Gastroesophageal sphincter (tissue), 4 donors: ENCODE measurements at regions not wholly inside any gene's neighbourhood (a gene's known extent, or its start where the extent isn't known, plus 50 kb on each side); places are given as distances from the start of the nearest gene placed in this dataset.

ENCODE experiments used
- ATAC-seq: fragments of 150-250 bp; one replicate; pipeline ENCODE4 v1.9.1; 2016; ENCODE audit warnings: mild to moderate bottlenecking, moderate library complexity
- H3K27ac ChIP-seq, 4 donors: fragments of 200-600 bp; sonication (generic) in 3 of 4; 1 replicate in 3 of 4; 2 replicates in 1 of 4; pipeline ENCODE4 v1.5.1; 2016 to 2019
- H3K27me3 ChIP-seq: fragments of 200-600 bp; sonication (generic); one replicate; pipeline ENCODE4 v1.5.1; 2019
- H3K36me3 ChIP-seq, 2 donors: fragments of 200-600 bp; sonication (generic); one replicate each; pipeline ENCODE4 v1.5.1; 2019; ENCODE audit warnings: control low read depth in 1 of 2
- H3K4me1 ChIP-seq, 3 donors: fragments of 200-600 bp; sonication (generic); 1 replicate in 2 of 3; 2 replicates in 1 of 3; pipeline ENCODE4 v1.5.1; 2016 to 2019; ENCODE audit warnings: control low read depth in 2 of 3
- H3K4me3 ChIP-seq, 2 donors: fragments of 200-600 bp; sonication (generic); one replicate each; pipeline ENCODE4 v1.5.1; 2019; ENCODE audit warnings: mild to moderate bottlenecking in 1 of 2, moderate library complexity in 1 of 2
- H3K9me3 ChIP-seq, 3 donors: fragments of 200-600 bp; sonication (generic); one replicate each; pipeline ENCODE4 v1.5.1; 2017 to 2019; ENCODE audit warnings: control low read depth in 2 of 3
- EP300 ChIP-seq: sonication (generic); formaldehyde crosslinking; IDR thresholded peaks from one replicate; pipeline ENCODE4 v1.6.1; 2017; ENCODE audit warnings: antibody characterized with exemption, mild to moderate bottlenecking
- POLR2A ChIP-seq, 2 donors: fragments of 450-650 bp; IDR thresholded peaks; one replicate each; pipeline ENCODE4 v1.6.1; 2017; ENCODE audit warnings: antibody characterized with exemption in 2 of 2, mild to moderate bottlenecking in 2 of 2, moderate library complexity in 1 of 2
- POLR2AphosphoS5 ChIP-seq: sonication (generic); formaldehyde crosslinking; IDR thresholded peaks from one replicate; pipeline ENCODE4 v1.6.1; 2017; ENCODE audit warnings: antibody characterized with exemption
- WGBS, 2 donors: methylation state at CpG; one replicate each; pipeline ENCODE4 v1.1.5; 2018; ENCODE audit warnings: low coverage in 1 of 2; 5-methylcytosine and 5-hydroxymethylcytosine counted together
- TF ChIP-seq, protein P1 (sequence below), 4 experiments: fragments of 200-600 bp in 2 of 4; fragments of 450-650 bp in 2 of 4; sonication (generic) in 1 of 4; IDR thresholded peaks; one replicate each; pipeline ENCODE4 v1.5.1; 2017 to 2019; ENCODE audit warnings: antibody characterized with exemption in 4 of 4, mild to moderate bottlenecking in 2 of 4, moderate library complexity in 2 of 4

DNA sequence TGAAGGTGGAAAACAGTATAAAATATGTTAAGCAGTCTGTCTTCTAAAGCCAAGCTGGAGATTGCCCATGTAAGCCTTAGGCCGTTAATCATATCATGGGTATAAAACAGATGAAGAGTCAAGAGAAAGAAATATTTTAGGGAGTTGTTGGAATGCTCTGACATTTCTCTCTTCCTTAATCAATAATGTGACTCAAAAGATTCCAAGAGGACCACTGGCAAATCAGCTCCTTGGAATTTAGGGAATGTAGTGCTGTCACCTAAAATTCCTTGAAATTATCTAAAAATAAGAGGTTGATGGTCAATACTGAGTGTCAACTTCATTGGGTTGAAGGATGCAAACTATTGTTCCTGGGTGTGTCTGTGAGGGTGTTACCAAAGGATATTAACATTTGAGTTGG is 525.9 kb downstream of the KCNA4 start:
- Histone ChIP-seq H3K36me3 (no peaks in the 10 kb centered on the region), H3K27ac (no peak overlapping the region), H3K4me3 (no peak overlapping the region), H3K9me3 (no peaks in the 10 kb centered on the region), H3K4me1 (no peaks in the 10 kb centered on the region), H3K27me3 (no peaks in the 10 kb centered on the region)
- no peak for ATAC-seq
- 80 to 100% methylated on average over 1 of the region's 1 CpG for WGBS, 2 donors
- TF ChIP-seq, protein P1, sequence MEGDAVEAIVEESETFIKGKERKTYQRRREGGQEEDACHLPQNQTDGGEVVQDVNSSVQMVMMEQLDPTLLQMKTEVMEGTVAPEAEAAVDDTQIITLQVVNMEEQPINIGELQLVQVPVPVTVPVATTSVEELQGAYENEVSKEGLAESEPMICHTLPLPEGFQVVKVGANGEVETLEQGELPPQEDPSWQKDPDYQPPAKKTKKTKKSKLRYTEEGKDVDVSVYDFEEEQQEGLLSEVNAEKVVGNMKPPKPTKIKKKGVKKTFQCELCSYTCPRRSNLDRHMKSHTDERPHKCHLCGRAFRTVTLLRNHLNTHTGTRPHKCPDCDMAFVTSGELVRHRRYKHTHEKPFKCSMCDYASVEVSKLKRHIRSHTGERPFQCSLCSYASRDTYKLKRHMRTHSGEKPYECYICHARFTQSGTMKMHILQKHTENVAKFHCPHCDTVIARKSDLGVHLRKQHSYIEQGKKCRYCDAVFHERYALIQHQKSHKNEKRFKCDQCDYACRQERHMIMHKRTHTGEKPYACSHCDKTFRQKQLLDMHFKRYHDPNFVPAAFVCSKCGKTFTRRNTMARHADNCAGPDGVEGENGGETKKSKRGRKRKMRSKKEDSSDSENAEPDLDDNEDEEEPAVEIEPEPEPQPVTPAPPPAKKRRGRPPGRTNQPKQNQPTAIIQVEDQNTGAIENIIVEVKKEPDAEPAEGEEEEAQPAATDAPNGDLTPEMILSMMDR (IDR thresholded peaks at IDR 0.05): no peak
- no peak for TF ChIP-seq EP300
- TF ChIP-seq POLR2AphosphoS5: no peak
- TF ChIP-seq POLR2A (IDR thresholded peaks at IDR 0.05): no peak

DNA sequence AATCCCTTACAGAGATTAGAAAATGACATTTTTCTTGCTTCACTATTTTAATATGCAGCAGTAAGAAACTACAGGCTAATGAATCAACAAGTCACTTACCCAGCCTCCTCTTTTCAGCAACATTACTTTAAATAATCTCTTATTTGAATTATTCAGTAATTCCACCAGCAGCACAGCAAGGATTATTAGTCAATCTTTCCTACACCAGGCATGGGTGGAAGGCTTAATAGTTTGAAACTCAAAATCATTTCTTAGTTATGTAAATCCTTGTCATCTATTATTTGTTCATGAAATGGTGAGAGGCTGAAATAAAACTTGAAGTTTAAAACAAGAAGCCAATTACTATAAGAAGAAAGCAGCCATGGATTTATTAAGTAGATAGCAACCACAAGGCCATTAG is 530.5 kb downstream of the KCNA4 start:
- no peaks in the 10 kb centered on the region for H3K9me3 ChIP-seq
- H3K4me1 ChIP-seq: no peaks in the 10 kb centered on the region
- TF ChIP-seq, protein P1 (IDR thresholded peaks at IDR 0.05): no peak
- no peak for TF ChIP-seq EP300
- TF ChIP-seq POLR2A (IDR thresholded peaks at IDR 0.05): no peak
- TF ChIP-seq POLR2AphosphoS5: no peak
- no peaks in the 10 kb centered on the region for H3K27me3 ChIP-seq
- H3K36me3 ChIP-seq: no peaks in the 10 kb centered on the region
- H3K27ac ChIP-seq: no peak overlapping the region
- H3K4me3 ChIP-seq: no peak overlapping the region
- ATAC-seq: no peak

GRCh38 chr11:29485641-29486040 is 531.2 kb downstream of the KCNA4 start:
- no peak overlapping the region for H3K27ac ChIP-seq
- TF ChIP-seq POLR2A (IDR thresholded peaks at IDR 0.05) (no peak), POLR2AphosphoS5 (no peak)
- TF ChIP-seq, protein P1 (IDR thresholded peaks at IDR 0.05): no peak
- H3K4me3 ChIP-seq: no peak overlapping the region
- WGBS, 2 donors: 84 to 91% methylated on average over 4 of the region's 4 CpGs
- ATAC-seq: no peak
- H3K27me3 ChIP-seq: no peaks in the 10 kb centered on the region
- H3K4me1 ChIP-seq: no peaks in the 10 kb centered on the region
- no peaks in the 10 kb centered on the region for H3K9me3 ChIP-seq
- no peaks in the 10 kb centered on the region for H3K36me3 ChIP-seq

DNA sequence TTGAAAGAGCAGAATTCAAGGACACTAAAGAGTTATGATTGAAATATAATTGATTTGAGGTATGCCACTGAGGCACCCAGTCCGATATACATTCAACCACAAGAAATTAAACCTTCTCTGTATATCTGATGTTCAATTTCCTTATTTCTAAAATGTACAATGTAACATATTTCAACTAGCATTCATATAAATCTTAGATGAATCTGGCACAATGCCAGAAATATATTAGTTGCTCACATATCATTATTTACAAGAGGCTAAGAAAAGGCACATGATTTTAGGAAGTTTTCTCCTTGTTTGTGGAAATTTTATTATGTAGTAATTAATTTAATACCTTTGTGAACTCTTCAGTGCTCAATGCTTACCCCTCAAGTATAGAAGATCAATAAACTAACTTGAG is 532.3 kb downstream of the KCNA4 start:
- H3K4me3 ChIP-seq: no peak overlapping the region
- no peak for TF ChIP-seq POLR2A (IDR thresholded peaks at IDR 0.05)
- TF ChIP-seq POLR2AphosphoS5: no peak
- TF ChIP-seq, protein P1 (IDR thresholded peaks at IDR 0.05): no peak
- no peak for TF ChIP-seq EP300
- no peak for ATAC-seq
- H3K27me3 ChIP-seq: no peaks in the 10 kb centered on the region
- 87 to 100% methylated on average over 1 of the region's 1 CpG for WGBS, 2 donors
- no peaks in the 10 kb centered on the region for H3K36me3 ChIP-seq
- H3K9me3 ChIP-seq: no peaks in the 10 kb centered on the region
- H3K4me1 ChIP-seq: no peaks in the 10 kb centered on the region
- H3K27ac ChIP-seq: no peak overlapping the region

GRCh38 chr11:29483831-29484230 is 533.0 kb downstream of the KCNA4 start:
- TF ChIP-seq POLR2A (IDR thresholded peaks at IDR 0.05): no peak
- TF ChIP-seq, protein P1 (IDR thresholded peaks at IDR 0.05): no peak
- TF ChIP-seq POLR2AphosphoS5: no peak
- no peak for TF ChIP-seq EP300
- H3K9me3 ChIP-seq: no peaks in the 10 kb centered on the region
- no peak overlapping the region for H3K4me3 ChIP-seq
- H3K36me3 ChIP-seq: no peaks in the 10 kb centered on the region
- H3K27ac ChIP-seq: no peak overlapping the region
- no peaks in the 10 kb centered on the region for H3K4me1 ChIP-seq
- no peaks in the 10 kb centered on the region for H3K27me3 ChIP-seq
- ATAC-seq: no peak
- WGBS, 2 donors: 50 to 76% methylated on average over 2 of the region's 2 CpGs
